K562 (cell line): ENCODE measurements at regions not wholly inside any gene's neighbourhood (a gene's known extent, or its start where the extent isn't known, plus 50 kb on each side); places are given as distances from the start of the nearest gene placed in this dataset.

Experiments
- CBX5 ChIP-seq: IDR thresholded peaks from 2 replicates; pipeline ENCODE4 v1.6.1; 2014; ENCODE audit warnings: low read depth, borderline replicate concordance
- FOSL1 ChIP-seq: fragments of 200-800 bp; sonication (Bioruptor generic); conservative IDR thresholded peaks from 2 replicates; pipeline ENCODE4 v1.6.1; 2016; ENCODE audit warnings: missing genetic modification characterization, missing compliant biosample characterization
- GTF3C2 ChIP-seq: IDR thresholded peaks from 3 replicates; pipeline ENCODE4 v1.6.1; 2011; ENCODE audit warnings: borderline replicate concordance, mild to moderate bottlenecking, moderate library complexity; ENCODE audit not compliant: insufficient read length; ENCODE audit errors: extremely low read depth
- HNRNPK ChIP-seq: fragments of 200-400 bp; formaldehyde crosslinking; IDR thresholded peaks from one replicate; pipeline ENCODE4 v1.6.1; 2018; ENCODE audit warnings: mild to moderate bottlenecking, low read depth, low read length; ENCODE audit not compliant: poor library complexity, severe bottlenecking
- POLR2AphosphoS5 ChIP-seq: IDR thresholded peaks from 2 replicates; pipeline ENCODE4 v1.6.1; 2011; ENCODE audit warnings: mild to moderate bottlenecking, low read depth, low read length, moderate library complexity; ENCODE audit not compliant: control insufficient read depth, insufficient read depth
- RCOR1 ChIP-seq, 2 experiments: IDR thresholded peaks; 2 replicates each; pipeline ENCODE4 v1.6.1; 2012; ENCODE audit warnings: low read depth in 2 of 2, low read length in 2 of 2, borderline replicate concordance in 1 of 2, improper control_type of control experiment in 1 of 2
- ZNF124 ChIP-seq: sonication (generic); formaldehyde crosslinking; IDR thresholded peaks from 2 replicates; pipeline ENCODE4 v1.8.1; 2022; ENCODE audit warnings: missing genetic modification reagents
- ZNF445 ChIP-seq: fragments of 250-450 bp; sonication (Bioruptor Pico); IDR thresholded peaks from 2 replicates; pipeline ENCODE4 v1.4.0; 2020; ENCODE audit warnings: low read depth, mild to moderate bottlenecking, moderate library complexity
- TF ChIP-seq, protein P1 (sequence below), 2 experiments: fragments of 450-650 bp in 1 of 2; IDR thresholded peaks; 2 replicates each; pipeline ENCODE4 v1.6.1; 2011 to 2017; ENCODE audit warnings: low read depth in 2 of 2, antibody characterized with exemption in 1 of 2, borderline replicate concordance in 1 of 2, low read length in 1 of 2, mild to moderate bottlenecking in 1 of 2, mixed read lengths in 1 of 2; ENCODE audit not compliant: control insufficient read depth in 1 of 2
- TF ChIP-seq, protein P2 (sequence below): fragments of 450-650 bp; conservative IDR thresholded peaks from 2 replicates; pipeline ENCODE4 v1.6.1; 2016; ENCODE audit warnings: missing genetic modification characterization, low read depth, mild to moderate bottlenecking, control low read depth, missing compliant biosample characterization

DNA sequence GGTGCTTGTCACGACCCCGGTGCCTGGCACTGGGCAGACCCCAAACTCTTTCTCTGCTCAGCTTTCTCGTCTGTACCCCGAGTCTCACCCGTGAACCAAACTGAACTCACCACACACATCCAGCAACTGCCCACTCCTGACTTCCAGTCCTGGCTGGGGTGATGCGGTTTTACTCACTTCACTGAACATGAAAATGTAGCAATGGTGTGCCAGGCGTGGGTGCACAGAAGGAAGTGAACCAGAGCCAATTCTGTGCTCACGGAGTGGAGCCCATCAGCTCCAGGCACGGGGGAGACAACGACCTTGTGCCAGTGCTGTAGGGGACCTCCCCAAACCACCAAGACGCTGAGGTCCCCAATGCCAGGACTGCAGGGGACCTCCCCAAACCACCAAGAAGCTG lies 78.7 kb upstream of the AFDN start:
- TF ChIP-seq ZNF124 (CRISPR knock-in tag) (no peak), POLR2AphosphoS5 (no peak), FOSL1 (tag) (no peak), RCOR1 (IDR thresholded peaks at IDR 0.05; ENCODE audit: borderline replicate concordance in 1 of 2, low read depth in 2 of 2, low read length in 2 of 2) (no peak), ZNF445 (CRISPR knock-in tag) (no peak), CBX5 (no peak), GTF3C2 (no peak), HNRNPK (no peak)
- TF ChIP-seq, protein P1, sequence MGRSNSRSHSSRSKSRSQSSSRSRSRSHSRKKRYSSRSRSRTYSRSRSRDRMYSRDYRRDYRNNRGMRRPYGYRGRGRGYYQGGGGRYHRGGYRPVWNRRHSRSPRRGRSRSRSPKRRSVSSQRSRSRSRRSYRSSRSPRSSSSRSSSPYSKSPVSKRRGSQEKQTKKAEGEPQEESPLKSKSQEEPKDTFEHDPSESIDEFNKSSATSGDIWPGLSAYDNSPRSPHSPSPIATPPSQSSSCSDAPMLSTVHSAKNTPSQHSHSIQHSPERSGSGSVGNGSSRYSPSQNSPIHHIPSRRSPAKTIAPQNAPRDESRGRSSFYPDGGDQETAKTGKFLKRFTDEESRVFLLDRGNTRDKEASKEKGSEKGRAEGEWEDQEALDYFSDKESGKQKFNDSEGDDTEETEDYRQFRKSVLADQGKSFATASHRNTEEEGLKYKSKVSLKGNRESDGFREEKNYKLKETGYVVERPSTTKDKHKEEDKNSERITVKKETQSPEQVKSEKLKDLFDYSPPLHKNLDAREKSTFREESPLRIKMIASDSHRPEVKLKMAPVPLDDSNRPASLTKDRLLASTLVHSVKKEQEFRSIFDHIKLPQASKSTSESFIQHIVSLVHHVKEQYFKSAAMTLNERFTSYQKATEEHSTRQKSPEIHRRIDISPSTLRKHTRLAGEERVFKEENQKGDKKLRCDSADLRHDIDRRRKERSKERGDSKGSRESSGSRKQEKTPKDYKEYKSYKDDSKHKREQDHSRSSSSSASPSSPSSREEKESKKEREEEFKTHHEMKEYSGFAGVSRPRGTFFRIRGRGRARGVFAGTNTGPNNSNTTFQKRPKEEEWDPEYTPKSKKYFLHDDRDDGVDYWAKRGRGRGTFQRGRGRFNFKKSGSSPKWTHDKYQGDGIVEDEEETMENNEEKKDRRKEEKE (IDR thresholded peaks at IDR 0.05; ENCODE audit: borderline replicate concordance in 1 of 2, control insufficient read depth in 1 of 2, low read depth in 2 of 2, low read length in 1 of 2), result no peak
- TF ChIP-seq, protein P2, sequence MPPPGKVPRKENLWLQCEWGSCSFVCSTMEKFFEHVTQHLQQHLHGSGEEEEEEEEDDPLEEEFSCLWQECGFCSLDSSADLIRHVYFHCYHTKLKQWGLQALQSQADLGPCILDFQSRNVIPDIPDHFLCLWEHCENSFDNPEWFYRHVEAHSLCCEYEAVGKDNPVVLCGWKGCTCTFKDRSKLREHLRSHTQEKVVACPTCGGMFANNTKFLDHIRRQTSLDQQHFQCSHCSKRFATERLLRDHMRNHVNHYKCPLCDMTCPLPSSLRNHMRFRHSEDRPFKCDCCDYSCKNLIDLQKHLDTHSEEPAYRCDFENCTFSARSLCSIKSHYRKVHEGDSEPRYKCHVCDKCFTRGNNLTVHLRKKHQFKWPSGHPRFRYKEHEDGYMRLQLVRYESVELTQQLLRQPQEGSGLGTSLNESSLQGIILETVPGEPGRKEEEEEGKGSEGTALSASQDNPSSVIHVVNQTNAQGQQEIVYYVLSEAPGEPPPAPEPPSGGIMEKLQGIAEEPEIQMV (tag), result no peak
